ENCODE measurements at regions not wholly inside any gene's neighbourhood (a gene's known extent, or its start where the extent isn't known, plus 50 kb on each side); places are given as distances from the start of the nearest gene placed in this dataset.
"Not testable (repeated sequence)": the region's sequence is repeated elsewhere in the genome, so short reads cannot be mapped to it uniquely, and the experiment has no call there.

- H3K36me3 ChIP-seq; DNase-seq; H3K27ac ChIP-seq; H3K27me3 ChIP-seq (ENCODE audit: insufficient read depth, low read depth, severe bottlenecking); H3K4me3 ChIP-seq (ENCODE audit: low read depth, low read length); H3K9me3 ChIP-seq (ENCODE audit: severe bottlenecking): not testable (repeated sequence)
Observed at GRCh38 chr12:131285905-131286295, 332.2 kb downstream of the ADGRD1 start.

- H3K9me3 ChIP-seq (ENCODE audit: severe bottlenecking); H3K4me3 ChIP-seq (ENCODE audit: low read depth, low read length); H3K27me3 ChIP-seq (ENCODE audit: insufficient read depth, low read depth, severe bottlenecking); H3K36me3 ChIP-seq; H3K27ac ChIP-seq; DNase-seq: not testable (repeated sequence)
Observed at GRCh38 chr12:131286301-131286700, 332.6 kb downstream of the ADGRD1 start.

- no peaks in the 10 kb centered on the region for H3K36me3 ChIP-seq
- TF ChIP-seq CTCF (IDR thresholded peaks at IDR 0.05; ENCODE audit: low read depth, low read length) = no peak
- H3K27ac ChIP-seq = no peak overlapping the region
- no peaks in the 10 kb centered on the region for H3K9me3 ChIP-seq (ENCODE audit: severe bottlenecking)
- no peak overlapping the region for H3K4me3 ChIP-seq (ENCODE audit: low read depth, low read length)
- no peaks in the 10 kb centered on the region for H3K27me3 ChIP-seq (ENCODE audit: insufficient read depth, low read depth, severe bottlenecking)
- no peak for DNase-seq
Observed at GRCh38 chr12:131287015-131287937, 333.6 kb downstream of the ADGRD1 start.

- TF ChIP-seq CTCF (IDR thresholded peaks at IDR 0.05; ENCODE audit: low read depth, low read length) = no peak
- no peak for DNase-seq
Observed at GRCh38 chr12:131287938-131288764, 334.4 kb downstream of the ADGRD1 start.

GRCh38 chr12:131288765-131289695 is 335.3 kb downstream of the ADGRD1 start:
- H3K36me3 ChIP-seq; DNase-seq; H3K27ac ChIP-seq; H3K9me3 ChIP-seq (ENCODE audit: severe bottlenecking); H3K4me3 ChIP-seq (ENCODE audit: low read depth, low read length); H3K27me3 ChIP-seq (ENCODE audit: insufficient read depth, low read depth, severe bottlenecking): not testable (repeated sequence)

More at GRCh38 chr12:131287938-131288764, 334.4 kb downstream of the ADGRD1 start:
- H3K36me3 ChIP-seq = no peaks in the 10 kb centered on the region
- H3K9me3 ChIP-seq (ENCODE audit: severe bottlenecking) = no peaks in the 10 kb centered on the region
- no peak overlapping the region for H3K27ac ChIP-seq
- H3K27me3 ChIP-seq (ENCODE audit: insufficient read depth, low read depth, severe bottlenecking) = no peaks in the 10 kb centered on the region
- H3K4me3 ChIP-seq (ENCODE audit: low read depth, low read length) = no peak overlapping the region

GRCh38 chr12:131289807-131290206 is 336.1 kb downstream of the ADGRD1 start:
- H3K4me3 ChIP-seq (ENCODE audit: low read depth, low read length); H3K9me3 ChIP-seq (ENCODE audit: severe bottlenecking); H3K27ac ChIP-seq; H3K27me3 ChIP-seq (ENCODE audit: insufficient read depth, low read depth, severe bottlenecking); H3K36me3 ChIP-seq; DNase-seq: not testable (repeated sequence)

GRCh38 chr12:131290255-131290959 is 336.7 kb downstream of the ADGRD1 start:
- no peak for DNase-seq
- no peak for TF ChIP-seq CTCF (IDR thresholded peaks at IDR 0.05; ENCODE audit: low read depth, low read length)
- H3K36me3 ChIP-seq = no peaks in the 10 kb centered on the region
- H3K9me3 ChIP-seq (ENCODE audit: severe bottlenecking) = no peaks in the 10 kb centered on the region
- no peak overlapping the region for H3K27ac ChIP-seq
- H3K4me3 ChIP-seq (ENCODE audit: low read depth, low read length) = no peak overlapping the region
- H3K27me3 ChIP-seq (ENCODE audit: insufficient read depth, low read depth, severe bottlenecking) = no peaks in the 10 kb centered on the region

GRCh38 chr12:131293071-131294015 is 339.6 kb downstream of the ADGRD1 start:
- not testable (repeated sequence) for H3K27me3 ChIP-seq (ENCODE audit: insufficient read depth, low read depth, severe bottlenecking); H3K27ac ChIP-seq; H3K4me3 ChIP-seq (ENCODE audit: low read depth, low read length); DNase-seq; H3K9me3 ChIP-seq (ENCODE audit: severe bottlenecking); H3K36me3 ChIP-seq

- not testable (repeated sequence) for H3K9me3 ChIP-seq (ENCODE audit: severe bottlenecking); H3K27ac ChIP-seq; H3K4me3 ChIP-seq (ENCODE audit: low read depth, low read length); H3K36me3 ChIP-seq; H3K27me3 ChIP-seq (ENCODE audit: insufficient read depth, low read depth, severe bottlenecking); DNase-seq
Observed at GRCh38 chr12:131294716-131295115, 341.0 kb downstream of the ADGRD1 start.
